NCI-H1092 (cell line): ENCODE measurements at regions not wholly inside any gene's neighbourhood (a gene's known extent, or its start where the extent isn't known, plus 50 kb on each side); places are given as distances from the start of the nearest gene placed in this dataset.

Experiments used
- DNase-seq: peaks from one replicate; lab custom pipeline; 2025; lab: John Stamatoyannopoulos, UW

DNA sequence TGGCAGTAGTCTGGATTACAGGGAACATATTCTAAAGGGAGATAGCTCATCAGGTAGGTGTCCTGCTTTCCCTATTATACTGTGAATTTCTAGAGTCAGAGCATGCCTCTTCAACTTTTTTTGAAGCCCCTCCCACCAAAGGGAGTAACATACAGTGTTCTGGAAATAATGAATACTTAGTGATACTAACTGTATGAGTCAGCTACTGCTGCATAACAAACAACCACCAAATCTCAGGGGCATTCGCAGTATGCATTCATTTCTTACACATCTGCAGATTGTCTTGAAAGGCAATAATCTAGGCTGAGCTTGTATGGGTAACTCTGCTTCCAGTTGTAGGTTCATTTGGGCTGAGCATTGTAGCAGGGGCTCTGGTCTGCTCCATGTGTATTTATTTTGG, 409.7 kb upstream of the SPRED2 start:
- no peak for DNase-seq

DNA sequence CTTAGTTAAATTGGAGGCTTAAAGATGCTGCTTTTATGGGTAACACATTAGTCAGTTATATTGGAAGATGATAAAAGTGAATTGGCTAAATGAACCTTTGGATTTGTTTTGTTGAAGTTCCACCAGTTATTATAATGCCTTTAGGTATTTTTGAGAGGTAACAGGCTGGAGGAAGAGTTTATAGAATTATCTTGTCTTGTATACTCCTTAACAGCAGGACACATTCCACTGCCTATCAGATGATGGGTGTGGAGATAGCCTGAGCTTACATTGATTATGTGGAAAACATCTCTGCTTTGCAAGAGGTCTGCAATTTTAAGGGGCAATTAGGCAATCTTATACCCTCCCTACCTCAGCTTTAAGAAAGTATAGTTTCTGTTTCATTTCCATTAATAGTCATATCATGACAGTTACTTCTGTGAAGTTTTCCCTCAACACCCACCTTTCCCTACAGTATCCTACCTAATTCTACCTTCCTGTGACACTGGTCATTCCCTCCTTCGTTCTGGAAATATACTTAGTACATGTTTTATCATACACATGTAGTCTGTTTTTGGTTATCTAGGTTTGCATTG, 403.7 kb upstream of the SPRED2 start:
- no peak for DNase-seq

DNA sequence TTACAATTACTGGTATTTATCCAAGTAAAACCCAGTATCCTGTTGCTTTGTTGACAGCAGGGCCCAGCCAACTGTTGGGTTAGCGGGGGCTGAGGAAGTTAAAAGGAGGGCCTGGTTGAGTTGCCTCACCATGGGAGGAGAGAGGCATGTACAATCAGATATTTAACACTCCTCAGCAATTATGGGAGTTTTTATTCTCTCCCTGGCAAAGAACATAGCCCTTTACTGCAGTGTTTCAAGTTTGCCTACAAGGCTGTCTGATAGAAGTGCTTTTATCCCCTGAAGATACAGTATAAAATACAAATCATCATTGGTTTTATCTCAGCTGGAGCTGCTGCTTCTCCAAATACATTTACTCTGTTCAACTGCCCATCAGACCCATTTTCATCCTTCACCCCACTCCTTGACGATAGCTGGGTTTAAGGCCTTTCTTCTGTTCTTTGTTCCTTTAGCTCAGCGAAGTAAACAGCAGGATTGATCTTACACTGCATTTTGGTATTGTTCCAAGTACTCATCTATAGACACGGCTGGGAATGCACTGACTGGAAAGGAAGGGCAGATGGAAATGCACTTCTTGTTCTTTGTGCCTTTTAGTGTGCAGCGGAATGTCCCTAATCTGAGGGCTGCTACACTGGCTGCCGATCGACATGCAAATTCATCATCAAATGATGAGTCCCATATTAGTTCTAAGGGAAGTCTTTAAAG, 402.5 kb upstream of the SPRED2 start:
- DNase-seq: no peak

DNA sequence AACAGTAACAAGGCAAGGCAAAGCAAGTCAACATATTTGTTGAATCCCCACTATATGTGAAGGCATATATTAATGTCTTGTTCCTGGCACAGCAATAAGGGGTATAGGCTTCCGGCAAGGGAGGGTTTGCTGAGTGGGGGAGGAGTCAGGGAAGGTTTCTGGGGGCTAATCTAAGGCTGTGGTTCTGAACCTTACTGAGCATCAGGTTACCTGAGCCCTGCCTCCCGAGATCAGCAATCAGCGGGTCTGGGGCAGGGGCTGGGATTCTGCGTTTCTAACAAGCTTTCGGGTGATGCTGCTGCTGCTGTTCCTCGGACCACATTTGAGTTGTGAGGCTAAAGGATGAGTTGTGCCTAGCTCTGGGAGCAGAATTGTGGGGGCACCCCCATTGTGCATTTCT, 401.7 kb upstream of the SPRED2 start:
- no peak for DNase-seq

DNA sequence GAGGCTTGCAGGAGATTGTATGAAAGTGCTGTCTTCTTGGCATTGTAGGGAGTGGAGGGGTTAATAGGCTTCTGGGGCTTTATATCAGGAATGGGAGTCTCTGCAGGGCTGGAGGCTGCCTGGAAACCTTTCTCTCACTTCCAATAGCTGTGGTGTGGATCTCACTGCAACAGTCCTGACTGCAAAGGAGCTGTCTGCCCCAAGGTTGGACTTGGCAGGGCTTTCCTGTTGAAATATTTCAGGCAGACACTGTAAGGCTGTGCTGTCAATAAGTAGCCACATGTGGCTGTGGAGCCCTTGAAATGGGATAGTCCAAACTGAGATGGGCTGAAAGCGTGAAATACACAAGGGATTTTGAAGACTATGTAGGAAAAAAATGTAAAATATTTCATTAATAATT, 399.1 kb upstream of the SPRED2 start:
- no peak for DNase-seq

DNA sequence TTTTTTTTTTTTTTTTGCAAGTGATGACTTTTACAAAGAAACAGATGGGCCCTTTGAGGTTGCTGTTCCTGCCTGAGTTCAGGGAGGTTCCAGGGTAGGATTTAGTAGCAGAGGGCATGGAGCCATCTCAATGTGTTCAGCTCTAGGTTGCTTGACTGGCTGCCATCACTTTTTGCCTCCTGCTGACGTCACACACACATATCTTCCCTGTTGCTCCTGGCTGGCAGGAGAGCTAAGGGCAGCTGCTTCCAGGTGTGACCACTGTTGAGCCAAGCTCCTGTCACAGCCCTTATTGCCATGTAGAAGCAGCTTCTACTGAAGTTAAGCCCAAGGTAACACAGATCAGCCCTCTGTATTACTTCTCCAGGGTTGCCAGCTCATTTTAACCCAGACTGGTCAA, 394.2 kb upstream of the SPRED2 start:
- DNase-seq: no peak

DNA sequence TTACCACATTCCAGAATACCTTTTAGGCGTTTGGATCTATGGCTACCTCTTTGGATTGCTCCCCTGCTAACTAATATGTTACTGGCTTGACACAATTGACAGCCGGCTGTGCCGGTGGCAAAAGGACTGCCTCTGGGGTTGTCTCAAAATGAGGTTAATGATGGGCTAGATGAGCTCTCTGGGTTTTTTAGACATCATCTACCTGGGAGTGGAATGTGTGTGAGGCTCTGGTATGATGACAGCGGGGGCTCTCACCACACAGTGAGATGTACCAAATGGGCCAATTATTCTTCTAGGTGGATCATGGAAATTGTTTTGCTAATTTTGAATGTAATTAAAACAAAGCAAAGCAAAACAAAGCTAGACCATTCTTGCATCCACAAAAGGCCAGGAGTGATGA, 391.1 kb upstream of the SPRED2 start:
- DNase-seq: no peak

DNA sequence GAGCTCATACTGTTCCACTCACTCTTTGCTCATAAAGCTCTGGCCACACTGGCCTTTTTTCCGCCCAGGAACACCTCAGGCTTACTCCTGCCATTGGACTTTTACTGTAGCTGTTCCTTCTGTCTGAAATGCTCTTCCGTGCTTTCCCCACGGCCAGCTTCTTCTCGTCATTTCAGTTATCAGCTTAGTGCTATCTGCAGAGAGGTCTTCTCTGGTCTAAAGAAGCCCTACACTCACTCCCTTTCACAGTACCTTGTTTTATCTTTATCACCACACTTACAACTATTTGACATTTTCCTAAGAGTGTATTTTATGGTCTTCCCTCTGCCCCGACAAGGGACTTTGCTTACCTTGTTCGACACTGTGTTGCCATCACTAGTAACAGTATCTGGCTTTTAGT, 388.1 kb upstream of the SPRED2 start:
- DNase-seq: no peak

DNA sequence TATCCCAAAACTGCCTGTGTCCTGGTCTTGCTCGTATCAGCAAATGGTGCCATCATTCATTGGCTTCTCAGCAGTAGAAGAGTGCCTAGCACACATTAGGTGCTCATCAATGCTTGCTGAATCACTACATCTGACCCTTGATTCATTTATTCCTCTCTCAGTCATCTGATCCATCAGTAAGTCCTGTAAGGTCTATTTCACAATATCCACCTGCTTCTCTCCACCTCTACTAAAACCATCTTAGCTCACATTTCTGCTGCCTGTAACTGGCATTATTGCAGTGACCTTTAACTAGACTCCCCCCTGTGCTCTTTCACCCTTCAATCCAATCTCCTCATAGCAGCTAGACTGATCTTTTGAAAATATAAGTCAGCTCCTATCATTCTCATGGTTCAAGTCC, 387.6 kb upstream of the SPRED2 start:
- DNase-seq: no peak

DNA sequence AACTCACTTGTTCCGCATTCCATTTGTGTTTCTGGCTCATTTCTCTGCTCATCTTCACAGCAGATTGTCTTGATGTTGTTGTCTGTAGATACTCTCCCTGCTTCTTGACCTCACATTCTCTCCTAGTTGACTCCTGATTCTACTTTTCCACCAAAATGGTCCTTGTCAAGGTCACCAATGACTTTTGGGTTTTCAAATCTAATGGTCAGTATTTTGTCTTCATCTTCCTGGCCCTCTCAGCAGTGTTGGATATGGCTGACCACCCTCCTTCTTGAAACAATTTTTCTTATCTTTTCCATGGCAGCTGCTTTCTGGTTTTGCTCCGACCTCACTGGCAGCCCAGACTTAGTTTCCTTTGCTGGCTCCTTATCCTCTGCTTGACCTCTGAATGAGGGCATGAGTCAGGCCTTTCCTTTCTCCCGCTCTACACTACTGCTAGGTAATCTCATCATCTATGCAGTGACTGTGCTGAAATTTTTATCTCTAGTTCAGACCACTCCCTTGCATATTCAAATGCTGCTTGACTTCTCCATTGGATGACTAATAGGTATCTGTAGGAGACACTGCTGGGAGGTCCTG, 386.6 kb upstream of the SPRED2 start:
- DNase-seq: no peak

DNA sequence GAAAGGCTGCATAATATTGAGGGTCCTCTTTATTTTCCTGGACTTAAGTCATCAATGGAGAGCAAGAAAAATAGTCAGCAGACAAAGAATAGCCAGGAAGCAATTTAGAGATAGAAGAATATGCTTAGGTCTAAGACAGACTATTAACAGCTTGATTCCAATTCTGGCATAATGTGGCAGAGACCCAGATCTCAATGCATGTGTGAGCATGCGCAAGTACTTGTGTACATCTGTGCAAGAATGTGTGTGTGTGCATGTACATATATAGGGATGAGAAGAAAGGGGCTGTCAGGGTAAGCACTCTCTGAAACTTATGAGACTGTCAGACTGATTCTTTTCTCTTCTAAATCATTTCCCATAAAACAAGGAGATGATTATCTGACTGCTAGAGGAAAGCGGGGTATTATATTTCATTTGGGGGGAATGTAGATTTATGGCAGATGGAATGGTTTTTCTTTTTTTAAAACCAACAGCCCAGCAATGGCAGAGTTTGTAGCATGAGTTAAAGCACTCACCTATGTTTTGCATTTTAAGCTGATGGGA, 381.3 kb upstream of the SPRED2 start:
- no peak for DNase-seq

DNA sequence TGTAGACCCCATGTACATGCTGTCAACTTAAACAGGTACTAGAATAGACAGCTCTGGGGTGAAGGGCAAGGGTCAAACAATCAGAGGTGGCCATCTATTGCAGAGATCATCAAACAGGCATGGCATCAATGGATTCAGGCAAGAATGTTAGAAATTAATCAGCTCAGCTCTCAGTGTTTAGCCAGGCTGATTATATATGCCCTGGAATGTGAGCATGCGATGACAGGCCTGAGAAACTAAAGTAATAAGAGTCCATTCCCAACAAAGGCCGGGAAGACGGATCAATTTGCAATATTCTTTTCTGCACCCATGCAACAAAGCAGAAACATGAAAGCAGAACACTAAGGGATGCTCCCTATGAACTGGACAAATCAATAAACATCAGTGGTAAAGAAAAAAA, 380.5 kb upstream of the SPRED2 start:
- no peak for DNase-seq

DNA sequence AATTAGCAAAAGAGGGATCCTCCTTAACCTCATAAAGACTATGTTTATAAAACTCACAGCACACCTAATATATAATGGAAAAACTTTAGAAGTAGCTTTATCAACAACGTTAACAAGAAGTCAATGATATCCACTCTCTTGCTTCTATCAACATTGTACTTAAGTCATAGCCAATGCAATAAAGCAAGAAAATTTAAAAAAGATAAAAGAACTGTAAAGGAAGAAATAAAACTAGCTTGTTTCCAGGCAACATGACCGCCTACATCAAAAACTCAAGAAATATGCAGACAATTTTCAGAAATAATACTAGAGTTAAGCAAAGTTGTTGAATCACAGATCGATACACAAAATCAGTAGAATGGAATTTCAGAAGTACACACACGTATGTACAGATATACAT, 375.5 kb upstream of the SPRED2 start:
- DNase-seq: no peak

DNA sequence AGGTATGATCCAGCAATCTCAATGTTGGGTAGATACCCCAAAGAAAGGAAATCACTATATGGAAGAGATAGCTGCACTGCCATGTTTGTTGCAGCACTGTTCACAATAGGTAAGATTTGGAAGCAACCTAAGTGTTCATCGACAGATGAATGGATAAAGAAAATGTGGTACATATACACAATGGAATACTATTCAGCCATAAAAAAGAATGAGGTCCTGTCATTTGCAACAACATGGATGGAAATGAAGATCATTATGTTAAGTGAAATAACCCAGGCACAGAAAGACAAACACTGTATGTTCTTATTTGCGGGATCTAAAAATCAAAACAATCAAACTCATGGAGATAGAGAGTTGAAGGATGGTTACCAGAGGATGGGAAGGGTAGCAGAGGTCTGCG, 372.4 kb upstream of the SPRED2 start:
- DNase-seq: no peak

DNA sequence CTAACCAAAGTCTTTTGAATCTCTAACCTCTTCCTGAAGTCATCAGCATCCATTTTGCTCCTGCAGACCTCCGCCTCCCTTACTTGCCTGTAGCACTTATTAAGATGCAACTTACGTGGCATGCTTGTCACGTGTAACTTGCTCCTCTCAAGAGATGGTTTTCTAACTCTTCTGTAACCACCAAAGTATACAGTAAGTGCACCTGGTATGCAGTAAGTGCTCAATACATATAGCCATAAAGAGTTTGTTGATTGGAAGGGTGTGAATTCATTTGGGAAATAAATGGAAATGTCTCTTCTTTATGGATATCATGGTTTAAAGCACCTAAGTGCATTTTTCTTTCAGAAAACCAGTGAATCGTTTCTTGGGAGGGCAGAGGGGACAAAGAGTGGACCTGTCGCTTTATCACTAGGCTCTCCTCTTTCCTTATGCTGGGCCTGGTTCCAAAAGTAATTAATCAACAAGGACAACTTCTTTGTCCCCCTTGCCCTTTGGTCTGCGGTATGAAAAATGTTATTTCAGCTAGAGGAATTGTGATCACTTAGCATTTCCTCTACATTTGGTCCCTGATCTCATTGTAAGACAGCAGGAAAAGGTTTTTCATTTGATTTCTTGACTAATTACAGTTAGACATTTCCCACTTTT, 370.0 kb upstream of the SPRED2 start:
- DNase-seq: no peak

DNA sequence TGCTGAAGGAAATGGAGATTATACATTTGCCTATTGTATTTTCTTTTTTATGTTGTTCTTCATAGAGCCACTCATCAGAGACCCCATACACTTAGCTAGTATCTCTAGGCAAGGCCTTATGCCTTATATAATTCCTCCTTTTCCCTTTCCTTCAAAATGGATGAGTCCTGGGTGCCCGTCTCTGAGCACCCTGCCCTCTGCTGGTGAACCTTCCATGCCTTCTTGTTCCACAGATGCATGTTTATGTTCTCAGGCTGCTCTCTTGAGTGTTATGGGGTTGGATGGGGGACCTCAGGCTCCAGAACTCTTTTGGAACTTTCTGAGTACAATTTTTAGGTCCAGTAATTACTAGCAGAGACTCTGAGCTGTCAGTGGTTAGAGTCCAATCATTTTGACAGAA, 368.6 kb upstream of the SPRED2 start:
- DNase-seq: no peak

DNA sequence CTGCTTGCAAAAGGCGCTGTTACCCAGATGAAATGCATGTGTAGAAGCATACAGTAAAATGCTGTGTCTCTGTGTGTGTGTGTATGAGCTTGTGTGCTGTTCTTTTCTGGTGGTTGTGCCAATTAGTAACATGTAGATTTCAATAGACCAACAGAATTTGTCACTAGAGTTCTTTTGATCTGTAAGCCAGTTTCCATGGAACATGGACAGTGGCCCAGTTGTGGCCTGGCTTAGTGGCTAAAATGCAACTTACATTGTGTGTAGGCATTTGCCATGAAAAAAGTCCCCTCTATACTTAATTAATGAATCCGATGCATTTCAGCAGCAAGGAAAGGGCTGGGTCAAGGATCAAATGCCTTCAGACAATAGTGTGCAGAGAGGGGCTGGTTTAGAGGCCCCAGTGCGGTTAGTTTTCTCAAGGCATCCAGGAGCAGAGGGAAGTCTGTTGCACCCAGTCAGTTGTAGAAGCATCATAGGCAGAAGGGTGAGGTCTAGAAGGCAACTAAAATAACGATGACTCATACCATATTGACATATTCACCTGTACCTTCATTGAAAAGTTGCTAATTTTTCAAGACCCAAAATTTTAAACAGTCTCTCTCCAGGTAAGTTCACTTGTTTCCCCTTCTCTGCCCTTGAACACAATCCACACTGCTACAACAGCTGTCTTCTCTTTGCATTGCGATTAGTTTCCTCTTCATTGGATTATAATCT, 366.9 kb upstream of the SPRED2 start:
- DNase-seq: no peak

DNA sequence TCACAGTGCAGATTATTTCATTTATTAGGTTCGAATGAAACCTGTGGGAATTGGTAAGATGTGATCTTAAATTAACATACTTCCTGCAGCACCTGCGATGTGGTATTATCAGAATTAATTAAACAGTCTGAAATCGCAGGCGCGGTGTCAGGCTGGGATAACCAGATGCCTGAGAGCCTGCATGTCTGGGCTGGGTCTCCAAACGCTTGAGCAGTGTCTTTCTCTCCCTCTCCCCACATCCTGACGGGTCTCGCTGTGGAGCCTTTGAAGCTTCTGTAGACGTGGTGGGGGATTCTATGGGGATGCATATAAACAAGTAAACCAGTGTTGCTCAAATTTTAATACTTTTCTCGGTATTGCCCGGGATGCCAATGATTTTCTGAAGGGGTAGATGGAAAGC, 366.2 kb upstream of the SPRED2 start:
- DNase-seq: no peak

DNA sequence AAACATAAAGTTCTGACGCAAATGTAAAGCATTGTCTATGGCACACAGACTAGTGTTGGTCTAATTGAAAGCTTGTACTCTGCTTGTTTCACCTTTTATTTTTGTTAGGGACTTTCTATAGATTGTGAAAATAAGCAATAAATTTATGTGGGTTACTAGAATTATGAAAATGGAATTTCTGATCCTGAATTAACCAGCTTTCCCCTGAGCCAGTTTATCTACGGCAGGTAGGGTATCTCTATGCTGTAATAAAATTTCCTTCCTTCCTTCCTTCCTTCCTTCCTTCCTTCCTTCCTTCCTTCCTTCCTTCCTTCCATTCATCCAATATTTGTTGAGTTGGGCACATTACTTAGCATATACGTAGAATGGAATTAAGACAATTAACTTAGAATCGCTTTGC, 362.6 kb upstream of the SPRED2 start:
- DNase-seq: no peak

DNA sequence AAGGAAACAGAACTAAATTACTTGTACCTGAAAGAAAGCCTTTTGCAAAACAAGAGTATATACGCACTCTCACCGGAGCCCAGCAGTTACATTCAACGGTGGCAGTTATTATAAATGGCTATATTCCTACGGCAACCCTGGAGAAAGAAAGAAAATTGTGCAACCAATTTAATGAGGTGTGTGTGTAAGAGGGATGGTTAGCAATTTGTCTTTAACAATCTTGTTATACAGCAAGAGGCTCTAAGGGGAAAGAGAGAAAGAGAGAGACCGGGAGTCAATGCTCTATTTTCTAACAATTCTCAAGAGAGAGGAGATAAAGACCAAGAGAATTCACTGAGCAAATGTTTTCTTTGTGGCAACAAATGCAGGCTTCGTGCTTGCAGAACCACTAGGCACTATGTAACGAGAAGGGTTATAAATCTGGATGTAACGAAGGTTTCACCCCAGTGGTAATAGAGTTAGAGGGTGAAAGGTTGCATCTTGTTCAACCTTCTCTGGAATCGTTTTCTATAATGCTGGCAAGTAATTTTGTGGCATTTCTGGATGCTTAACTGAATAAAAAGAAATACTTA, 359.1 kb upstream of the SPRED2 start:
- no peak for DNase-seq

DNA sequence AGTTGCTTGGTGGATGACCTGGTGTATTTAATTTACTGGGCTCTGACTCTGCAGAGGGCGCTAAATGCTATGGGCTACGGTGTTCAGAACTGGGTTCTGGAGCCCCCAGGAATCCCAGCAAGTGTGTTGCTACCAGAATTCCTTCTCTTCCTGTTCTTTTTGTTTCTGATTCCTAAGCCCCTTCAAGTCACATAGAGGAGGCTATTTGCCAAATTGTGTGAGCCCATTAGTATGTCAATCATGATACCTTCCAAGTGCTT, 358.2 kb upstream of the SPRED2 start:
- no peak for DNase-seq

DNA sequence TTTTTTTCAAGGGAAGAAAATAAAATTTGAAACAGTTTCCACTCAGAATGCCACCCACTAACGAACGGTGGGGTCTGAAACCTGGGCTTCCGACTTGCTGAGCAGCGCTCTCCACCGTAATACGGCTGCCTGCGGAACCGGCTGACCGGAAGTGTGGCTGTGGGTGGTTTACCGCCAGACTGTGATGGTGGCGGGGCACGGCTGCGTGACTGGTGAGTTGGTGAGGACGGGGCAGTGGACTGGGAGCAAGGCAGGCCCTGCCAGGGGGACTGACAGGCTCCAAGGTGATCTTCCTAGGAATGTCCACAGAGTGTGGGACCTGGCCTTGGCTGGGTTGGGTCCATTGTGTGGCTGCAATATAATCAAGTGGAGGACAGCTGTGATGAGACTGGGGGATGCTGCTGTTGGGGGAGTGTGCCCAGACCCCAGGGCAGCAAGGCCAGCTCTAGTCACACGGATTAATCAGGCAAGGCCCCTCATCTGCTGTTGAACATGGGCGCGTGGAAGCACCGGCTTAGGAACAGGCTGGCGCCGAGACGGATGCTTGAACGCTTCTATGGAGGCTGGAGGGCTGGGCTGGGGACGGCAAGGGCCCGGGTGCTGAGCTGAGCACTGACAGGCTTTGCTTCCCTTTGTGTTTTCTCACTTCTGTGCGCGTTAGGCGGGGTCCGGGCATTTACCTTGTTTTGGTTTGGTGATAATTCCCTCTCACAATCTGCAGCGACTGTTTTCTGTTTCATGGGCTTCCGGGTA, 357.7 kb upstream of the SPRED2 start:
- DNase-seq: no peak
